ENCODE measurements at regions not wholly inside any gene's neighbourhood (a gene's known extent, or its start where the extent isn't known, plus 50 kb on each side); places are given as distances from the start of the nearest gene placed in this dataset.
"Not testable (repeated sequence)": the region's sequence is repeated elsewhere in the genome, so short reads cannot be mapped to it uniquely, and the experiment has no call there.

DNA sequence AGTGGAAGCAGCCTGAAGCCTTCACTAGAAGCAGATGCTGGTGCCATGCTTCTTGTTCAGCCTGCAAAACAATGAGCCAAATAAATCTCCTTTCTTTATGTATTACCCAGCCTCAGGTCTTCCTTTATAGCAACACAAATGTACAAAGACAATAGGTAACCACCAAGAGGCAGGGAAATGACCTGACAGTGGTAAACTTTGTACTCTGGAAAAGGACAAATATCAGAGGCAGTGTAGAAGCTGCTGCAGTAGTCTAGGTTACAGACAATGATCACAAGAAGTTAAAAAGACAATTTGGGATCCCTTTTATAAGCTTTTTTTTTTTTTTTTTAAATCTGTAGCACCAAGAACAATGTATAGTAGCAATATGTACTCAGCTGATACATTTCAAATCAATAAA, 76.7 kb upstream of the POMZP3 start:
- not testable (repeated sequence) for TF ChIP-seq ZBTB1 (tag by site-specific recombination; IDR thresholded peaks at IDR 0.05); ZBTB17 (tag by site-specific recombination; IDR thresholded peaks at IDR 0.05); ZNF624 (tag by site-specific recombination; IDR thresholded peaks at IDR 0.05); ZNF670 (tag by site-specific recombination; IDR thresholded peaks at IDR 0.05; ENCODE audit: low read depth); ZNF23 (tag by site-specific recombination; IDR thresholded peaks at IDR 0.05; ENCODE audit: borderline replicate concordance)
- TF ChIP-seq, protein P1, sequence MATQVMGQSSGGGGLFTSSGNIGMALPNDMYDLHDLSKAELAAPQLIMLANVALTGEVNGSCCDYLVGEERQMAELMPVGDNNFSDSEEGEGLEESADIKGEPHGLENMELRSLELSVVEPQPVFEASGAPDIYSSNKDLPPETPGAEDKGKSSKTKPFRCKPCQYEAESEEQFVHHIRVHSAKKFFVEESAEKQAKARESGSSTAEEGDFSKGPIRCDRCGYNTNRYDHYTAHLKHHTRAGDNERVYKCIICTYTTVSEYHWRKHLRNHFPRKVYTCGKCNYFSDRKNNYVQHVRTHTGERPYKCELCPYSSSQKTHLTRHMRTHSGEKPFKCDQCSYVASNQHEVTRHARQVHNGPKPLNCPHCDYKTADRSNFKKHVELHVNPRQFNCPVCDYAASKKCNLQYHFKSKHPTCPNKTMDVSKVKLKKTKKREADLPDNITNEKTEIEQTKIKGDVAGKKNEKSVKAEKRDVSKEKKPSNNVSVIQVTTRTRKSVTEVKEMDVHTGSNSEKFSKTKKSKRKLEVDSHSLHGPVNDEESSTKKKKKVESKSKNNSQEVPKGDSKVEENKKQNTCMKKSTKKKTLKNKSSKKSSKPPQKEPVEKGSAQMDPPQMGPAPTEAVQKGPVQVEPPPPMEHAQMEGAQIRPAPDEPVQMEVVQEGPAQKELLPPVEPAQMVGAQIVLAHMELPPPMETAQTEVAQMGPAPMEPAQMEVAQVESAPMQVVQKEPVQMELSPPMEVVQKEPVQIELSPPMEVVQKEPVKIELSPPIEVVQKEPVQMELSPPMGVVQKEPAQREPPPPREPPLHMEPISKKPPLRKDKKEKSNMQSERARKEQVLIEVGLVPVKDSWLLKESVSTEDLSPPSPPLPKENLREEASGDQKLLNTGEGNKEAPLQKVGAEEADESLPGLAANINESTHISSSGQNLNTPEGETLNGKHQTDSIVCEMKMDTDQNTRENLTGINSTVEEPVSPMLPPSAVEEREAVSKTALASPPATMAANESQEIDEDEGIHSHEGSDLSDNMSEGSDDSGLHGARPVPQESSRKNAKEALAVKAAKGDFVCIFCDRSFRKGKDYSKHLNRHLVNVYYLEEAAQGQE (tag by site-specific recombination; IDR thresholded peaks at IDR 0.05), result not testable (repeated sequence)
- TF ChIP-seq, protein P2, sequence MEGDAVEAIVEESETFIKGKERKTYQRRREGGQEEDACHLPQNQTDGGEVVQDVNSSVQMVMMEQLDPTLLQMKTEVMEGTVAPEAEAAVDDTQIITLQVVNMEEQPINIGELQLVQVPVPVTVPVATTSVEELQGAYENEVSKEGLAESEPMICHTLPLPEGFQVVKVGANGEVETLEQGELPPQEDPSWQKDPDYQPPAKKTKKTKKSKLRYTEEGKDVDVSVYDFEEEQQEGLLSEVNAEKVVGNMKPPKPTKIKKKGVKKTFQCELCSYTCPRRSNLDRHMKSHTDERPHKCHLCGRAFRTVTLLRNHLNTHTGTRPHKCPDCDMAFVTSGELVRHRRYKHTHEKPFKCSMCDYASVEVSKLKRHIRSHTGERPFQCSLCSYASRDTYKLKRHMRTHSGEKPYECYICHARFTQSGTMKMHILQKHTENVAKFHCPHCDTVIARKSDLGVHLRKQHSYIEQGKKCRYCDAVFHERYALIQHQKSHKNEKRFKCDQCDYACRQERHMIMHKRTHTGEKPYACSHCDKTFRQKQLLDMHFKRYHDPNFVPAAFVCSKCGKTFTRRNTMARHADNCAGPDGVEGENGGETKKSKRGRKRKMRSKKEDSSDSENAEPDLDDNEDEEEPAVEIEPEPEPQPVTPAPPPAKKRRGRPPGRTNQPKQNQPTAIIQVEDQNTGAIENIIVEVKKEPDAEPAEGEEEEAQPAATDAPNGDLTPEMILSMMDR (tag by site-specific recombination; IDR thresholded peaks at IDR 0.05), result not testable (repeated sequence)
- TF ChIP-seq, protein P3, sequence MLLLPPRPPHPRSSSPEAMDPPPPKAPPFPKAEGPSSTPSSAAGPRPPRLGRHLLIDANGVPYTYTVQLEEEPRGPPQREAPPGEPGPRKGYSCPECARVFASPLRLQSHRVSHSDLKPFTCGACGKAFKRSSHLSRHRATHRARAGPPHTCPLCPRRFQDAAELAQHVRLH (tag by site-specific recombination; IDR thresholded peaks at IDR 0.05), result not testable (repeated sequence)
